GM12873 (cell line): ENCODE measurements at regions not wholly inside any gene's neighbourhood (a gene's known extent, or its start where the extent isn't known, plus 50 kb on each side); places are given as distances from the start of the nearest gene placed in this dataset.
A peak's percentile ranks its signal among the peaks of the same experiment; 100 is the strongest.

ENCODE experiments used
- CTCF ChIP-seq: IDR thresholded peaks from 2 replicates; pipeline ENCODE4 v1.5.1; 2012; ENCODE audit warnings: low read depth, mild to moderate bottlenecking, moderate library complexity, low read length, control low read depth; ENCODE audit not compliant: insufficient read depth; ENCODE audit errors: missing control alignments

- TF ChIP-seq CTCF, result no peak
These were observed 190.2 kb upstream of the GATA6 start for GRCh38 chr18:21979171-21979560.

- no peak for TF ChIP-seq CTCF
These were observed 189.6 kb upstream of the GATA6 start for GRCh38 chr18:21979759-21980158.

- TF ChIP-seq CTCF, result no peak
These were observed 188.6 kb upstream of the GATA6 start for GRCh38 chr18:21980744-21981143.

GRCh38 chr18:21991081-21991534, 178.3 kb upstream of the GATA6 start:
- no peak for TF ChIP-seq CTCF

GRCh38 chr18:21991886-21992285, 177.5 kb upstream of the GATA6 start:
- TF ChIP-seq CTCF, result no peak

GRCh38 chr18:21996351-21996826, 173.0 kb upstream of the GATA6 start:
- TF ChIP-seq CTCF, result no peak

- TF ChIP-seq CTCF, result peak; percentile 85
These were observed 171.9 kb upstream of the GATA6 start for GRCh38 chr18:21997207-21998143.
